ENCODE measurements at regions not wholly inside any gene's neighbourhood (a gene's known extent, or its start where the extent isn't known, plus 50 kb on each side); places are given as distances from the start of the nearest gene placed in this dataset.

- Mint-ChIP-seq H3K36me3 (ENCODE audit: insufficient read depth) (no peaks in the 10 kb centered on the region), H3K4me3 (no peak overlapping the region), H3K4me1 (ENCODE audit: low read depth) (no peaks in the 10 kb centered on the region), H3K27me3 (ENCODE audit: low read depth) (no peaks in the 10 kb centered on the region), H3K9me3 (peaks cover 5% of the 10 kb centered on the region)
- ATAC-seq (no peak), DNase-seq (no peak)
Observed at GRCh38 chr13:86378628-86379027, 579.4 kb upstream of the SLITRK6 start.

- H3K9me3 Mint-ChIP-seq = no peaks in the 10 kb centered on the region
- no peaks in the 10 kb centered on the region for H3K36me3 Mint-ChIP-seq (ENCODE audit: insufficient read depth)
- H3K27me3 Mint-ChIP-seq (ENCODE audit: low read depth) = no peaks in the 10 kb centered on the region
- DNase-seq (no peak), ATAC-seq (peak in 1 of 2 donors; percentile 23)
- H3K4me1 Mint-ChIP-seq (ENCODE audit: low read depth) = no peaks in the 10 kb centered on the region
- H3K4me3 Mint-ChIP-seq = no peak overlapping the region
Observed at GRCh38 chr13:86383151-86383550, 583.9 kb upstream of the SLITRK6 start.

- Mint-ChIP-seq H3K4me3 (no peak overlapping the region), H3K4me1 (ENCODE audit: low read depth) (no peaks in the 10 kb centered on the region), H3K9me3 (no peaks in the 10 kb centered on the region), H3K27me3 (ENCODE audit: low read depth) (no peaks in the 10 kb centered on the region), H3K36me3 (ENCODE audit: insufficient read depth) (no peaks in the 10 kb centered on the region)
- DNase-seq (no peak), ATAC-seq (no peak)
Observed at GRCh38 chr13:86383561-86383960, 584.3 kb upstream of the SLITRK6 start.

DNA sequence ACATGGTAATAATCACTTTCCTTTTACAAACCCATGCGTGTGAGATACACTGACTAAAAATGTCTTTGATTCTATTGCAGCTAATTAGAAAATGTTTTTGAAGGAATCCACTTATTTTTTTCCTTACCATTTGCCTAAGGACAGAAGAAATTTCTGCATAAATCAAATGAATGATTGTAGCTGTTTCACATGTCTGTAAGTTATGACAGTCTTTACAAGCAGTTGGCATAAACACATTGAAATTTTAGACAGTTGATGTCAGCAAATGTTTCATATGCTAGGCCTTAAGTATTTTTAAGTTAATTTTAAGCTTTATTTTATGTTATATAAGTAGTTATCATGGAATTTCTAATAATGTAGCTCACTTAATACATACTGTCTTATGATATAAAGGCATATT, 598.4 kb upstream of the SLITRK6 start:
- Mint-ChIP-seq H3K36me3 (ENCODE audit: insufficient read depth) (no peaks in the 10 kb centered on the region), H3K4me1 (ENCODE audit: low read depth) (no peaks in the 10 kb centered on the region), H3K27me3 (ENCODE audit: low read depth) (no peaks in the 10 kb centered on the region), H3K4me3 (no peak overlapping the region), H3K9me3 (no peaks in the 10 kb centered on the region)
- ATAC-seq (no peak), DNase-seq (no peak)

DNA sequence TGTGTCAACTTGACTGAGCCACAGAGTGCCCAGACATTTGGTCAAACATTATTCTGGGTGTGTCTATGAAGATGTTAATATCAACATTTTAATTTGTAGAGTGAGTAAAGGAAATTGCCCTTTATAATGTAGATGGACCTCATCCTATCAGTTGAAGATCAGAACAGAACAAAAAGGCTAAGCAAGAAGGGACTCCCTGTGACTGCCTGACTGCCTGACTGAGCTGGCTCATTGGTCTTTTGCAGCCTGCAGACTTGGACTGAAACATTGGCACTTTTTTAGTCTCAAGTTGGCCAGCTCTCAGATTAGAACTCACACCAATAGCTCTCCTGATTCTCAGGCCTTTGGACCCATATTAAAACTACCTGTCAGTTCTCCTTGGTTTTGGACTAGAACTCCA, 600.4 kb upstream of the SLITRK6 start:
- DNase-seq (no peak), ATAC-seq (no peak)
- no peaks in the 10 kb centered on the region for H3K27me3 Mint-ChIP-seq (ENCODE audit: low read depth)
- H3K36me3 Mint-ChIP-seq (ENCODE audit: insufficient read depth) = no peaks in the 10 kb centered on the region
- peaks cover 5% of the 10 kb centered on the region for H3K9me3 Mint-ChIP-seq
- H3K4me1 Mint-ChIP-seq (ENCODE audit: low read depth) = no peaks in the 10 kb centered on the region
- H3K4me3 Mint-ChIP-seq = no peak overlapping the region

- Mint-ChIP-seq H3K27me3 (ENCODE audit: low read depth) (no peaks in the 10 kb centered on the region), H3K4me3 (no peak overlapping the region), H3K36me3 (ENCODE audit: insufficient read depth) (no peaks in the 10 kb centered on the region), H3K4me1 (ENCODE audit: low read depth) (no peaks in the 10 kb centered on the region), H3K9me3 (peaks cover 5% of the 10 kb centered on the region)
- DNase-seq = no peak
- ATAC-seq = no peak
Observed at GRCh38 chr13:86402500-86402899, 603.3 kb upstream of the SLITRK6 start.

- ATAC-seq (no peak), DNase-seq (no peak)
- H3K27me3 Mint-ChIP-seq (ENCODE audit: low read depth) = no peaks in the 10 kb centered on the region
- no peak overlapping the region for H3K4me3 Mint-ChIP-seq
- H3K9me3 Mint-ChIP-seq = peaks cover 9% of the 10 kb centered on the region
- H3K4me1 Mint-ChIP-seq (ENCODE audit: low read depth) = no peaks in the 10 kb centered on the region
- no peaks in the 10 kb centered on the region for H3K36me3 Mint-ChIP-seq (ENCODE audit: insufficient read depth)
Observed at GRCh38 chr13:86403181-86403580, 604.0 kb upstream of the SLITRK6 start.

DNA sequence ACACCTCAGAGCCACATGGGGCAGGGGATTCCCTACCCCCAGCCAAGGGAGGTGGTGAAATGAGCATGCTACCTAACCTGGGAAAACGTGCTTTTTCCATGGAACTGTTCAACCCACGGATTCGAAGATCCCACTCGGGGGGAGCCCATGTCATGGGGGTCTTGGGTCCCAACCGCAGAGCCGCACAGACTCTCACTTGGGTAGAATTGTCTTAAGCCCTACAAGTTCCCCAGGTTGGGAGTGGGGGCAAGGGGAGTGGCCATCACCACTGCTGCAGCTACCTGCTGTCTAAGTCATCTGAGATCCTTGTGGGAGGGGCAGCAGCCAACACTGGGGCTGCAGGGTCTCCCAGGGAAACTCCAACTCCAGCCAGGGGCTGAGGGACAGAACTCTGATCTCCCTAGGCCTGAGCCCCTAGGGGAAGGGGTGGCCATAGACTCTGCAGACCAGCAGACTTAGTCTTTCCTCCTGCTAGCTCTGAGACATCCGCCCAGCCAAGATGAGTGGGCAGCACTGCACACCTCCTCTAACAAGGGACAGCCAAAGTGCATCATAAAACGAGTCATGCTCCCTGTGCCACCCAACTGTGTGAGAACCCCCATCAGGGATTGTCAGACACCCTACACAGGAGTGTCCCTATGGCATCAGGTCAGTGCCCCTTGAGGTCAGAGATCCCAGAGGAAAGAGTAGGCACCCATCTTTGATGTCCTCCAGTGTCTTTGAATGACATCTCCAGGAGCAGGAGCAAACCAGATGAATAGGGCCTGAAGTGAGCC, 610.4 kb upstream of the SLITRK6 start:
- Mint-ChIP-seq H3K36me3 (ENCODE audit: insufficient read depth) (no peaks in the 10 kb centered on the region), H3K9me3 (peaks cover 12% of the 10 kb centered on the region), H3K4me1 (ENCODE audit: low read depth) (no peaks in the 10 kb centered on the region), H3K27me3 (ENCODE audit: low read depth) (no peaks in the 10 kb centered on the region), H3K4me3 (no peak overlapping the region)
- DNase-seq = no peak
- no peak for ATAC-seq

- no peaks in the 10 kb centered on the region for H3K36me3 Mint-ChIP-seq (ENCODE audit: insufficient read depth)
- ATAC-seq = no peak
- DNase-seq = no peak
- no peaks in the 10 kb centered on the region for H3K4me1 Mint-ChIP-seq (ENCODE audit: low read depth)
- H3K4me3 Mint-ChIP-seq = no peak overlapping the region
- H3K9me3 Mint-ChIP-seq = peaks cover 11% of the 10 kb centered on the region
- no peaks in the 10 kb centered on the region for H3K27me3 Mint-ChIP-seq (ENCODE audit: low read depth)
Observed at GRCh38 chr13:86425170-86425815, 626.1 kb upstream of the SLITRK6 start.

DNA sequence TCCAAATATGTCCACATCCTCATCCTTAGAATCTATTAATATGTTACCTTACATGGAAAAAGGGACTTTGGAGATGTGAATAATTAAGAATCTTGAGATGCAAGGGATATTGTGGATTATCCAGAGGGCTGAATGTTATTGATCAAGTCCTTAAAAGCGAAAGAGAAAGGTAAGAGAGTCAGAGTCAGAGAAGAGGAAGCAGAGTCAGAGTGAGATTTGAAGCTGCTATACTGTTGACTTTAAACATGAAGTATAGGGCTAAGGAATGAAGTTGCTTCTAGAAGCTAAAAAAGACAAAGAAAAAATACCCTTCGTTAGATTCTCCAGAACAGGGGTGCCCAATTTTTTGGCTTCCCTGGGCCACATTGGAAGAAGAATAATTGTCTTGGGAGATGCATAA, 627.2 kb upstream of the SLITRK6 start:
- Mint-ChIP-seq H3K4me3 (no peak overlapping the region), H3K9me3 (peaks cover 8% of the 10 kb centered on the region), H3K27me3 (ENCODE audit: low read depth) (no peaks in the 10 kb centered on the region), H3K4me1 (ENCODE audit: low read depth) (no peaks in the 10 kb centered on the region), H3K36me3 (ENCODE audit: insufficient read depth) (no peaks in the 10 kb centered on the region)
- DNase-seq (no peak), ATAC-seq (no peak)

DNA sequence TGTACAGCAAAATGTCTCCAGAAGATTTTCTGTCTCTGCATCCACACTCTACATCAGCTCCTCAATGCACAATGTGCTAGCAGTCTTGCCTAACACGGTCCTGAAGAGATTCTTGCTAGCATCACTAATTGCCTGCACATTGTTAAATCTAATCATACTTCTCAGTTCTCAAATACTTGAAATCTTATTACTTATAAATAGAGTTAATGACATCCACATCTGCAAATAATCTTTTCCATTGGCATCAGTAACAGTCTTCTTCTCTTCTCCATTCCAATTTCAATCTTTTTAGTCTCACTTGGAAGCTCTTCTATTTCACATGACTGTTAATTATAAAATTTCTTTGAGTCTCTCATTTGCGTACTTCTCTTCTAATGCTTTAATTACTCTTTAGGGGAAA, 630.5 kb upstream of the SLITRK6 start:
- Mint-ChIP-seq H3K9me3 (peaks cover 12% of the 10 kb centered on the region), H3K27me3 (ENCODE audit: low read depth) (no peaks in the 10 kb centered on the region), H3K4me1 (ENCODE audit: low read depth) (no peaks in the 10 kb centered on the region), H3K36me3 (ENCODE audit: insufficient read depth) (no peaks in the 10 kb centered on the region), H3K4me3 (no peak overlapping the region)
- no peak for DNase-seq
- no peak for ATAC-seq

DNA sequence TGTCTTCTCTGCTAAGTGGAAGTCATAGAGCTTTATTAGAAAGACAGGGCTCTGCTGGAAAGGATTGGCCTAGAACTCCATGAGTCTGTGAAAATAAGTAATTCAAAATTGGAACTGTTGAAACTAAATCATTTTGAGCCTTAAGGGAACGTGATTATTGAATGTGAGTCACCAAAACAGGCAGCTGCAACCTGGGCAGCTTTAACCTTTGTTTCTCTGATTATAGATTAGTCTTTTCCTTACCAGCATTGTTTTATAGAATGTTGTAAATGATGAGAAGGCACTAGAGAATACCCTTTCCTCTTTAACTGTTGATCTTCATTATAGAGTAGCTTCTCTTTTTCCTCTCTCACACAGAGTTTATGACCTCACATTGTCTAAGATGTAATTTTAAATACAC, 638.8 kb upstream of the SLITRK6 start:
- Mint-ChIP-seq H3K27me3 (ENCODE audit: low read depth) (no peaks in the 10 kb centered on the region), H3K4me1 (ENCODE audit: low read depth) (no peaks in the 10 kb centered on the region), H3K9me3 (peaks cover 12% of the 10 kb centered on the region), H3K36me3 (ENCODE audit: insufficient read depth) (no peaks in the 10 kb centered on the region), H3K4me3 (no peak overlapping the region)
- DNase-seq (no peak), ATAC-seq (no peak)

DNA sequence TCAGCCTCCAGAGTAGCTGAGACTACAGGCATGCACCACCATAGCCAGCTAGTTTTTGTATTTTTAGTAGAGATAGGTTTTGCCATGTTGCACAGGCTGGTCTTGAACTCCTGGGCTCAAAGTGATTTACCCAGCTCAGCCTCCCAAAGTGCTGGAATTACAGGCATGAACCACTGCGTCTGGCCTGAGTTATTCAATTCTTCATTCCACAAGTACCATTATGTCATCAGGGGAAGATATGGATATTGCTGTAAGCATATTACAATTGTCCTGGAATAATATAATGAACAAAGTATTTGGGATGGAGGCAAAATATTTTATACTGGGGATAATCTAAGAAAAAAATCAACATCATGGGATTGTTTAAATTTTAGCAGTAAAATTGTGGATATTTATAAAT, 646.0 kb upstream of the SLITRK6 start:
- no peaks in the 10 kb centered on the region for H3K36me3 Mint-ChIP-seq (ENCODE audit: insufficient read depth)
- H3K4me3 Mint-ChIP-seq = no peak overlapping the region
- DNase-seq = no peak
- H3K4me1 Mint-ChIP-seq (ENCODE audit: low read depth) = no peaks in the 10 kb centered on the region
- ATAC-seq = no peak
- no peaks in the 10 kb centered on the region for H3K27me3 Mint-ChIP-seq (ENCODE audit: low read depth)
- peaks cover 12% of the 10 kb centered on the region for H3K9me3 Mint-ChIP-seq

- H3K4me3 Mint-ChIP-seq = no peak overlapping the region
- H3K27me3 Mint-ChIP-seq (ENCODE audit: low read depth) = no peaks in the 10 kb centered on the region
- H3K9me3 Mint-ChIP-seq = peaks cover 12% of the 10 kb centered on the region
- DNase-seq = no peak
- H3K4me1 Mint-ChIP-seq (ENCODE audit: low read depth) = no peaks in the 10 kb centered on the region
- no peaks in the 10 kb centered on the region for H3K36me3 Mint-ChIP-seq (ENCODE audit: insufficient read depth)
- ATAC-seq = no peak
Observed at GRCh38 chr13:86445672-86446071, 646.5 kb upstream of the SLITRK6 start.

DNA sequence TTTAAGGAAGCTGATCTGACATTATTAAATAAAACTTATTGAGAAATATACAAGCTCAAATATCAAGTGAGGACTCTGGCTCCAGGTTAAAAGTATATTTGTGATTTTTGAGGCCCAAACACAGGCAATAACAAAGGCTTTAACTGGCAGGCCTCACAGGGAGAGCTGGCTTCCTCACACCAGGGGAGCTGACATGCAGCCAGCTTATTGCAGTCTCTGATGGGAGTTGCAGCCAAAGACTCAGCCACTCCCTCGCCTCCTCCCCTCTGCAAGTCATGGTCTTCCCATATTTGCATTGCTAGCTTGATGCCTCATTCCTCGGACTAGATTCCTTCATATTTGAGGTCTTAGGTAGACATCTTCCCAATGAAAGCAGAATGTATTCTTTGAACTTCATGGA, 647.1 kb upstream of the SLITRK6 start:
- DNase-seq (no peak), ATAC-seq (no peak)
- Mint-ChIP-seq H3K4me1 (ENCODE audit: low read depth) (no peaks in the 10 kb centered on the region), H3K4me3 (no peak overlapping the region), H3K9me3 (peaks cover 12% of the 10 kb centered on the region), H3K27me3 (ENCODE audit: low read depth) (no peaks in the 10 kb centered on the region), H3K36me3 (ENCODE audit: insufficient read depth) (no peaks in the 10 kb centered on the region)

All from activated T-cell treated with anti-CD3 and anti-CD28 coated beads, Interleukin-2, amount 50 U/mL, for 4 hours (primary cell).